Spleen (tissue), 11 donors: ENCODE measurements at regions not wholly inside any gene's neighbourhood (a gene's known extent, or its start where the extent isn't known, plus 50 kb on each side); places are given as distances from the start of the nearest gene placed in this dataset.
A peak's percentile ranks its signal among the peaks of the same experiment; 100 is the strongest.

Experiments used
- DNase-seq: peaks from one replicate; pipeline ENCODE4 v3.0.0-alpha.2; 2020
- H3K27ac ChIP-seq, 8 donors: fragments of 200-600 bp; sonication (generic) in 7 of 8; 1 replicate in 4 of 8; 2 replicates in 4 of 8; pipeline versions ENCODE4 v1.5.0 to v1.8.0; 2016 to 2021; ENCODE audit warnings: inconsistent platforms in 4 of 8, mild to moderate bottlenecking in 4 of 8, moderate library complexity in 1 of 8
- H3K27me3 ChIP-seq, 7 donors: fragments of 200-600 bp; sonication (generic) in 6 of 7; replicated peaks in 1 of 7; 1 replicate in 4 of 7; 2 replicates in 3 of 7; pipeline versions ENCODE4 v1.5.0 to v1.8.0; 2016 to 2021; ENCODE audit warnings: inconsistent platforms in 3 of 7, mild to moderate bottlenecking in 1 of 7
- H3K36me3 ChIP-seq, 6 donors: fragments of 200-600 bp; sonication (generic) in 5 of 6; 1 replicate in 4 of 6; 2 replicates in 2 of 6; pipeline versions ENCODE4 v1.5.0 to v1.8.0; 2016 to 2021; ENCODE audit warnings: inconsistent platforms in 2 of 6
- H3K4me1 ChIP-seq, 6 donors: fragments of 200-600 bp; sonication (generic) in 5 of 6; 1 replicate in 3 of 6; 2 replicates in 3 of 6; pipeline versions ENCODE4 v1.5.0 to v1.8.0; 2016 to 2021; ENCODE audit warnings: inconsistent platforms in 3 of 6
- H3K4me3 ChIP-seq, 8 donors: fragments of 200-600 bp; sonication (generic) in 7 of 8; 1 replicate in 4 of 8; 2 replicates in 4 of 8; pipeline versions ENCODE4 v1.5.0 to v1.8.0; 2016 to 2021; ENCODE audit warnings: inconsistent platforms in 4 of 8, mild to moderate bottlenecking in 4 of 8, moderate library complexity in 2 of 8
- H3K9me3 ChIP-seq, 8 donors: fragments of 200-600 bp; sonication (generic) in 7 of 8; 1 replicate in 4 of 8; 2 replicates in 4 of 8; pipeline versions ENCODE4 v1.5.0 to v1.8.0; 2016 to 2021; ENCODE audit warnings: inconsistent platforms in 4 of 8
- POLR2A ChIP-seq, 3 donors: fragments of 450-650 bp; IDR thresholded peaks; one replicate each; pipeline ENCODE4 v1.5.1; 2017; ENCODE audit warnings: antibody characterized with exemption in 3 of 3, mild to moderate bottlenecking in 1 of 3
- POLR2AphosphoS5 ChIP-seq, 3 donors: sonication (generic); formaldehyde crosslinking; IDR thresholded peaks; one replicate each; pipeline ENCODE4 v1.5.1; 2017; ENCODE audit warnings: antibody characterized with exemption in 3 of 3
- WGBS, 5 donors: extraction: QIAGEN DNeasy Blood & Tissue Kit in 3 of 5; methylation state at CpG; one replicate each; pipeline versions ENCODE4 v1.1.5 to v1.1.7; 2013 to 2018; 5-methylcytosine and 5-hydroxymethylcytosine counted together
- intact Hi-C: fragments of 100-400 bp; cut with DNase I; formaldehyde crosslinking; loops from one replicate; pipeline ENCODE4 v1.15.0; 2023; ENCODE audit warnings: low total_unique reads
- TF ChIP-seq, protein P1 (sequence below), 11 experiments: fragments of 200-600 bp in 7 of 11; fragments of 450-650 bp in 4 of 11; sonication (generic) in 4 of 11; IDR thresholded peaks in 8 of 11; conservative IDR thresholded peaks in 3 of 11; 1 replicate in 7 of 11; 2 replicates in 4 of 11; pipeline versions ENCODE4 v1.4.0 to v1.8.0; 2016 to 2021; ENCODE audit warnings: antibody characterized with exemption in 11 of 11, inconsistent platforms in 4 of 11, mild to moderate bottlenecking in 1 of 11
- donor health status: healthy with polysubstance abuse.
- donor health status: DM: no; HTN: no; CAD: no; lungs with moderate emphysema.
- donor health status: DM: no; HTN: no; CAD: no.
- donor health status: Bipolar disorder and iron deficiency.
- donor health status: healthy.
- donor health status: DM: no; HTN: no; CAD: no.
- donor health status: DM: yes; HTN: yes; CAD: no.

DNA sequence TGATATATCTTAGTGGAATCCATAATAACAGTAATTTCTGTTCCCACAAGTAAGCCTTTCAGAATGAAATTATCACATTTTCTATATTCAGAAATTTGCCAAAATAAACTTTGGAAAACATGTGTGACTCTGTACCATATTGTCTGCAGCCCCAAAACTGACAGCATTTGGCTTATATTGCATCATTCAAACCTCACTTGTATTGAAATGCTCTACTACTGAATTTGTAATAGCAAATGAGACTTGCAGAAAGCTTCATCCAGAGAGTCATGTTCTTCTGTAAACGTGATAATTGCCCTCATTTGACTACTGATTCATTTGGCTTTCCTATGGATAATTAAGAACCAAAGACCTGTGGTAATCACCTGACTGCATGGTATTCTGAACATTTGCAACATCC, 1249.5 kb upstream of the CDH18 start:
- TF ChIP-seq POLR2A (IDR thresholded peaks at IDR 0.05) (no peak), POLR2AphosphoS5 (IDR thresholded peaks at IDR 0.05) (no peak)
- TF ChIP-seq, protein P1, sequence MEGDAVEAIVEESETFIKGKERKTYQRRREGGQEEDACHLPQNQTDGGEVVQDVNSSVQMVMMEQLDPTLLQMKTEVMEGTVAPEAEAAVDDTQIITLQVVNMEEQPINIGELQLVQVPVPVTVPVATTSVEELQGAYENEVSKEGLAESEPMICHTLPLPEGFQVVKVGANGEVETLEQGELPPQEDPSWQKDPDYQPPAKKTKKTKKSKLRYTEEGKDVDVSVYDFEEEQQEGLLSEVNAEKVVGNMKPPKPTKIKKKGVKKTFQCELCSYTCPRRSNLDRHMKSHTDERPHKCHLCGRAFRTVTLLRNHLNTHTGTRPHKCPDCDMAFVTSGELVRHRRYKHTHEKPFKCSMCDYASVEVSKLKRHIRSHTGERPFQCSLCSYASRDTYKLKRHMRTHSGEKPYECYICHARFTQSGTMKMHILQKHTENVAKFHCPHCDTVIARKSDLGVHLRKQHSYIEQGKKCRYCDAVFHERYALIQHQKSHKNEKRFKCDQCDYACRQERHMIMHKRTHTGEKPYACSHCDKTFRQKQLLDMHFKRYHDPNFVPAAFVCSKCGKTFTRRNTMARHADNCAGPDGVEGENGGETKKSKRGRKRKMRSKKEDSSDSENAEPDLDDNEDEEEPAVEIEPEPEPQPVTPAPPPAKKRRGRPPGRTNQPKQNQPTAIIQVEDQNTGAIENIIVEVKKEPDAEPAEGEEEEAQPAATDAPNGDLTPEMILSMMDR (IDR thresholded peaks at IDR 0.05 in 8 of 11, conservative IDR thresholded peaks at IDR 0.05 in 3 of 11): no peak
- peaks cover 0 to 2% (median 0%) of the 10 kb centered on the region in 8 donors for H3K9me3 ChIP-seq
- H3K4me3 ChIP-seq: no peak overlapping the region

DNA sequence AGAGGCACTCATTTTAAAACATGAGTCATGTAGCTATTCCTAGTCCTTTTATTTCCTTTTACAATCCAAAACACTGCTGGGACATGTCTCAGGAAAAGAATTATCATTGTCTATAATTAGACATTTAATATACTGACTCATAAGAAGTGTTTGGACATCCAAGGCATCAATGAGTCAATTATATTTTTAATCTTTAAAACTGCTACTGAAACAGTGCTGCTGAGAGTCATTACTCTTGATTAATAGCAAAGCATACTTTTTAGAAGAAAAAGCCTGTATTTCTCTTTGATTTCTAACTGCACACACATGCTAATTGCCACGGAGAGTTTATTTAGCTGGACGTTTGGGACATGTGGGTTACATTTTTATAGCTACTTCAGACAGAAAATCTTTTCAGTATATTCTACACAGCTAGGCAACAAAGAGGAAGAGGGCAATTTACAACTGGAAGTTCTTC, 1249.0 kb upstream of the CDH18 start:
- no peak for DNase-seq
- H3K4me1 ChIP-seq: no peaks in the 10 kb centered on the region
- no peak overlapping the region for H3K27ac ChIP-seq
- no peaks in the 10 kb centered on the region for H3K36me3 ChIP-seq
- intact Hi-C loops: no loop called here
- no peaks in the 10 kb centered on the region for H3K9me3 ChIP-seq
- no peak overlapping the region for H3K4me3 ChIP-seq
- H3K27me3 ChIP-seq: no peaks in the 10 kb centered on the region
- 36 to 55% (median 51%) methylated on average over 2 of the region's 2 CpGs for WGBS, 5 donors
- no peak for TF ChIP-seq POLR2AphosphoS5 (IDR thresholded peaks at IDR 0.05)
- TF ChIP-seq, protein P1 (IDR thresholded peaks at IDR 0.05 in 8 of 11, conservative IDR thresholded peaks at IDR 0.05 in 3 of 11): no peak
- no peak for TF ChIP-seq POLR2A (IDR thresholded peaks at IDR 0.05)

More for the DNA sequence above, 1249.5 kb upstream of the CDH18 start:
- Histone ChIP-seq H3K27me3 (no peaks in the 10 kb centered on the region), H3K27ac (no peak overlapping the region), H3K4me1 (no peaks in the 10 kb centered on the region), H3K36me3 (no peaks in the 10 kb centered on the region)
- intact Hi-C loops: no loop called here
- WGBS, 5 donors: 17 to 61% (median 38%) methylated on average over 1 of the region's 1 CpG
- DNase-seq: no peak

DNA sequence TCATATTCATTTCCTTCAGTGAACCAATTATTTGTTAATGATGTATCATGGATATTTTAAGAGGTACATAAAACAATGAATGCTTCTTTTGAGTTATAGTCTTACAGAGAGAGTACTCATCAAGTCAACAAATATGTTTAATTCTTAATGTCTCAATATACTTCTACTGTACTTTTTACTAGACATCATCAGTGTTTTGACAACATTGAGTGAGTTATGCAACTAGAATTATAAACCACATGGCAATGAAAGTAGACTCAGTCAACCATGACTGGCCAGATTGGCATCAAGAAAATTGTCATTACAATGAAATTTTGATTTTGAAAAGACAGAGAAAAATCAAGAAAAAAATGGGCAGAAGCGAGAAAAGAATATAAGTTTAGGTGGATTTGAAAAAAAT, 1248.1 kb upstream of the CDH18 start:
- WGBS, 5 donors: 59 to 93% (median 69%) methylated on average over 1 of the region's 1 CpG

DNA sequence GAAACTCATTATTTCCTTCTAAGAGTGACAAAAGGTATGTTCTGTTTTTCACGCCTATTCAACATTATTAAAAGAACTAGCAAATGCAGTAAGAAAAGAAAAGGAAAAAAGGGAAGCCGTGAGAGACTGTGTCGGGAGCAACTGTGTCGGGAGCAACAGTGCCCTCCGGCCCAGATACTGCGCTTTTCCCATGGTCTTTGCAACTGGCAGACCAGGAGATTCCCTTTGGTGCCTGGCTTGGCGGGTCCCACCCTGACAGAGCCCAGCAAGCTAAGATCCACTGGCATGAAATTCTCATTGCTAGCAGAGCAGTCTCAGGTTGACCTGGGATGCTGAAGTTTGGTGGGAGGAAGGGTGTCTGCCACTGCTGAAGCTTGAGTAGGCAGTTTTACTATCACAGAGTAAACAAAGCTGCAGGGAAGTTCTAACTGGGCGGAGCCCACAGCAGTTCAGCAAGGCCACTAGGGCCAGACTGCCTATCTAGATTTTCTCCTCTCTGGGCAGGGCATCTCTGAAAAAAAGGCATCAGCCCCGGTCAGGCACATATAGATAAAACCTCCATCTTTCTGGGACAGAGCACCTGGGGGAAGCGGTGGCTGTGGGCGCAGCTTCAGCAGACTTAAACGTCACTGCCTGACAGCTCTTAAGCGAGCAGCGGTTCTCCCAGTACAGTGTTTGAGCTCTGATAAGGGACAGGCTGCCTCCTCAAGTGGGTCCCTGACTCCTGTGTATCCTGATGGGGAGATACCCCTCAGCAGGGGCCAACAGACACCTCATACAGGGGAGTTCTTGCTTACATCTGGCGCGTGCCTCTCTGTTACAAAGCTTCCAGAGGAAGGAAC, 1237.4 kb upstream of the CDH18 start:
- no peak overlapping the region for H3K4me3 ChIP-seq
- H3K36me3 ChIP-seq: no peaks in the 10 kb centered on the region
- H3K27ac ChIP-seq: no peak overlapping the region
- H3K4me1 ChIP-seq: no peaks in the 10 kb centered on the region
- H3K9me3 ChIP-seq: peaks cover 0 to 13% (median under 1%) of the 10 kb centered on the region in 8 donors
- intact Hi-C loops: no loop called here
- TF ChIP-seq POLR2A (IDR thresholded peaks at IDR 0.05) (no peak), POLR2AphosphoS5 (IDR thresholded peaks at IDR 0.05) (no peak)
- TF ChIP-seq, protein P1 (IDR thresholded peaks at IDR 0.05 in 8 of 11, conservative IDR thresholded peaks at IDR 0.05 in 3 of 11): no peak
- 84 to 91% (median 86%) methylated on average over 16 of the region's 16 CpGs for WGBS, 5 donors
- no peaks in the 10 kb centered on the region for H3K27me3 ChIP-seq
- DNase-seq: peak; percentile 37

More for the DNA sequence above, 1248.1 kb upstream of the CDH18 start:
- TF ChIP-seq, protein P1 (IDR thresholded peaks at IDR 0.05 in 8 of 11, conservative IDR thresholded peaks at IDR 0.05 in 3 of 11): no peak
- no peak for TF ChIP-seq POLR2AphosphoS5 (IDR thresholded peaks at IDR 0.05)
- TF ChIP-seq POLR2A (IDR thresholded peaks at IDR 0.05): no peak
- no peaks in the 10 kb centered on the region for H3K27me3 ChIP-seq
- H3K9me3 ChIP-seq: peaks cover 0 to 3% (median 0%) of the 10 kb centered on the region in 8 donors
- H3K36me3 ChIP-seq: no peaks in the 10 kb centered on the region
- DNase-seq: no peak
- H3K27ac ChIP-seq: no peak overlapping the region
- no peaks in the 10 kb centered on the region for H3K4me1 ChIP-seq
- no peak overlapping the region for H3K4me3 ChIP-seq
- intact Hi-C loops: no loop called here
